ENCODE measurements at regions not wholly inside any gene's neighbourhood (a gene's known extent, or its start where the extent isn't known, plus 50 kb on each side); places are given as distances from the start of the nearest gene placed in this dataset.

- no peak for TF ChIP-seq CTCF (IDR thresholded peaks at IDR 0.05; ENCODE audit: low read depth, low read length)
- no peak for DNase-seq (ENCODE audit: extremely low read depth, low read depth)
Measured at GRCh38 chr18:28793901-28794300, 617.0 kb upstream of the CDH2 start.

GRCh38 chr18:28792404-28793086 lies 615.6 kb upstream of the CDH2 start:
- no peak for TF ChIP-seq CTCF (IDR thresholded peaks at IDR 0.05; ENCODE audit: low read depth, low read length)

GRCh38 chr18:28791101-28791500 lies 614.2 kb upstream of the CDH2 start:
- no peak for DNase-seq (ENCODE audit: extremely low read depth, low read depth)
- TF ChIP-seq CTCF (IDR thresholded peaks at IDR 0.05; ENCODE audit: low read depth, low read length), result no peak

More at GRCh38 chr18:28792404-28793086, 615.6 kb upstream of the CDH2 start:
- DNase-seq (ENCODE audit: extremely low read depth, low read depth), result no peak

GRCh38 chr18:28789502-28789901 lies 612.6 kb upstream of the CDH2 start:
- no peak for TF ChIP-seq CTCF (IDR thresholded peaks at IDR 0.05; ENCODE audit: low read depth, low read length)
- no peak for DNase-seq (ENCODE audit: extremely low read depth, low read depth)

GRCh38 chr18:28786926-28787325 lies 610.0 kb upstream of the CDH2 start:
- no peak for DNase-seq (ENCODE audit: extremely low read depth, low read depth)
- TF ChIP-seq CTCF (IDR thresholded peaks at IDR 0.05; ENCODE audit: low read depth, low read length), result no peak

GRCh38 chr18:28781616-28782362 lies 604.9 kb upstream of the CDH2 start:
- DNase-seq (ENCODE audit: extremely low read depth, low read depth), result no peak
- TF ChIP-seq CTCF (IDR thresholded peaks at IDR 0.05; ENCODE audit: low read depth, low read length), result no peak

GRCh38 chr18:28778706-28779105 lies 601.8 kb upstream of the CDH2 start:
- TF ChIP-seq CTCF (IDR thresholded peaks at IDR 0.05; ENCODE audit: low read depth, low read length), result no peak
- DNase-seq (ENCODE audit: extremely low read depth, low read depth), result no peak
